Gastrocnemius medialis (tissue), 4 donors: ENCODE measurements at regions not wholly inside any gene's neighbourhood (a gene's known extent, or its start where the extent isn't known, plus 50 kb on each side); places are given as distances from the start of the nearest gene placed in this dataset.

ENCODE experiments used
- POLR2A ChIP-seq, 2 donors: fragments of 450-650 bp; IDR thresholded peaks; one replicate each; pipeline ENCODE4 v1.6.1; 2017; ENCODE audit warnings: antibody characterized with exemption in 2 of 2, mild to moderate bottlenecking in 2 of 2, moderate library complexity in 2 of 2
- TF ChIP-seq, protein P1 (sequence below), 5 experiments: fragments of 450-650 bp in 3 of 5; fragments of 200-600 bp in 2 of 5; sonication (generic) in 2 of 5; IDR thresholded peaks in 4 of 5; conservative IDR thresholded peaks in 1 of 5; 1 replicate in 4 of 5; 2 replicates in 1 of 5; pipeline ENCODE4 v1.5.1; 2016 to 2019; ENCODE audit warnings: antibody characterized with exemption in 5 of 5, mild to moderate bottlenecking in 3 of 5, moderate library complexity in 3 of 5

DNA sequence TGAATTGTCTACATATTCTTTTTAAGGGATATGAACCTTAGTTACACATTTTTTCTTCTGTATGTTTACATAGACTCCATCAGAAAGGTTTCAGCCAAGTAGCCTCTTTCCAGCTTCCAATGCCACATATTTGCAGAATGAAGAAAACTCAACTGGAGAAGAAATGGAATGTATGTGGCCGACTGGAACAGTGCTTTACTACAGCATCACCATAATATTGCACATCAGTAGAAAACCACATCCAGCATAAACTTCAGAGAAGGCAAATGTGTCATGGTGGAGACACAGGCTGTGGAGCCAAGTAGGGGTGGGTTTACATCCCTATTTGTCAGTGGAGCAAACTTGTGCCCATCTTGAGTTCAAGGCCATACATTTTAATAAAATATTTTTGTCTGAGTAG, 204.8 kb upstream of the LDB2 start:
- TF ChIP-seq, protein P1, sequence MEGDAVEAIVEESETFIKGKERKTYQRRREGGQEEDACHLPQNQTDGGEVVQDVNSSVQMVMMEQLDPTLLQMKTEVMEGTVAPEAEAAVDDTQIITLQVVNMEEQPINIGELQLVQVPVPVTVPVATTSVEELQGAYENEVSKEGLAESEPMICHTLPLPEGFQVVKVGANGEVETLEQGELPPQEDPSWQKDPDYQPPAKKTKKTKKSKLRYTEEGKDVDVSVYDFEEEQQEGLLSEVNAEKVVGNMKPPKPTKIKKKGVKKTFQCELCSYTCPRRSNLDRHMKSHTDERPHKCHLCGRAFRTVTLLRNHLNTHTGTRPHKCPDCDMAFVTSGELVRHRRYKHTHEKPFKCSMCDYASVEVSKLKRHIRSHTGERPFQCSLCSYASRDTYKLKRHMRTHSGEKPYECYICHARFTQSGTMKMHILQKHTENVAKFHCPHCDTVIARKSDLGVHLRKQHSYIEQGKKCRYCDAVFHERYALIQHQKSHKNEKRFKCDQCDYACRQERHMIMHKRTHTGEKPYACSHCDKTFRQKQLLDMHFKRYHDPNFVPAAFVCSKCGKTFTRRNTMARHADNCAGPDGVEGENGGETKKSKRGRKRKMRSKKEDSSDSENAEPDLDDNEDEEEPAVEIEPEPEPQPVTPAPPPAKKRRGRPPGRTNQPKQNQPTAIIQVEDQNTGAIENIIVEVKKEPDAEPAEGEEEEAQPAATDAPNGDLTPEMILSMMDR (IDR thresholded peaks at IDR 0.05 in 4 of 5, conservative IDR thresholded peaks at IDR 0.05 in 1 of 5), result no peak
- no peak for TF ChIP-seq POLR2A (IDR thresholded peaks at IDR 0.05)
